Spleen (tissue), 7 donors: ENCODE measurements at regions not wholly inside any gene's neighbourhood (a gene's known extent, or its start where the extent isn't known, plus 50 kb on each side); places are given as distances from the start of the nearest gene placed in this dataset.

Source experiments
- CTCF ChIP-seq, 11 experiments: fragments of 200-600 bp in 7 of 11; fragments of 450-650 bp in 4 of 11; sonication (generic) in 4 of 11; IDR thresholded peaks in 8 of 11; conservative IDR thresholded peaks in 3 of 11; 1 replicate in 7 of 11; 2 replicates in 4 of 11; pipeline versions ENCODE4 v1.4.0 to v1.8.0; 2016 to 2021; ENCODE audit warnings: antibody characterized with exemption in 11 of 11, inconsistent platforms in 4 of 11, mild to moderate bottlenecking in 1 of 11
- POLR2A ChIP-seq, 3 donors: fragments of 450-650 bp; IDR thresholded peaks; one replicate each; pipeline ENCODE4 v1.5.1; 2017; ENCODE audit warnings: antibody characterized with exemption in 3 of 3, mild to moderate bottlenecking in 1 of 3
- POLR2AphosphoS5 ChIP-seq, 3 donors: sonication (generic); formaldehyde crosslinking; IDR thresholded peaks; one replicate each; pipeline ENCODE4 v1.5.1; 2017; ENCODE audit warnings: antibody characterized with exemption in 3 of 3
- donor health status: DM: no; HTN: no; CAD: no; lungs with moderate emphysema.
- donor health status: DM: no; HTN: no; CAD: no.
- donor health status: DM: no; HTN: no; CAD: no.

GRCh38 chr9:23408874-23409273 is 417.2 kb downstream of the ELAVL2 start:
- TF ChIP-seq CTCF (IDR thresholded peaks at IDR 0.05 in 8 of 11, conservative IDR thresholded peaks at IDR 0.05 in 3 of 11): no peak
- no peak for TF ChIP-seq POLR2A (IDR thresholded peaks at IDR 0.05)
- TF ChIP-seq POLR2AphosphoS5 (IDR thresholded peaks at IDR 0.05): no peak
